ENCODE measurements at regions not wholly inside any gene's neighbourhood (a gene's known extent, or its start where the extent isn't known, plus 50 kb on each side); places are given as distances from the start of the nearest gene placed in this dataset.

- no peaks in the 10 kb centered on the region for H3K9me3 ChIP-seq (ENCODE audit: control insufficient read depth in 4 of 4, low read length in 3 of 4)
- H3K27ac ChIP-seq (ENCODE audit: low read depth in 1 of 2, low read length in 2 of 2): no peak overlapping the region
- 73% methylated on average over 2 of the region's 2 CpGs for whole genome bisulfite sequencing
- H3K9ac ChIP-seq (ENCODE audit: low read depth in 1 of 2, low read length in 2 of 2): no peak overlapping the region
- no peaks in the 10 kb centered on the region for H3K27me3 ChIP-seq (ENCODE audit: control insufficient read depth in 4 of 4, insufficient read depth in 4 of 4, low read length in 3 of 4)
- H3K4me1 ChIP-seq (ENCODE audit: control insufficient read depth in 4 of 4, insufficient read depth in 4 of 4, low read length in 3 of 4): no peaks in the 10 kb centered on the region
- no peak for DNase-seq (ENCODE audit: low spot score)
- TF ChIP-seq RXRA (IDR thresholded peaks at IDR 0.05): no peak
- TF ChIP-seq SP1 (IDR thresholded peaks at IDR 0.05): no peak
- no peak for TF ChIP-seq ATF3 (IDR thresholded peaks at IDR 0.05)
- TF ChIP-seq TAF1 (conservative IDR thresholded peaks at IDR 0.05): no peak
- TF ChIP-seq HNF4G (IDR thresholded peaks at IDR 0.05): no peak
- no peak overlapping the region for H3K4me3 ChIP-seq (ENCODE audit: low read depth in 1 of 3, low read length in 3 of 3)
- no peaks in the 10 kb centered on the region for H3K36me3 ChIP-seq (ENCODE audit: control insufficient read depth in 4 of 4, insufficient read depth in 3 of 4, low read depth in 1 of 4, low read length in 3 of 4)
Measured at GRCh38 chr10:52654201-52654600, 118.4 kb downstream of the MBL2 start.

- WGBS: 65% methylated on average over 3 of the region's 3 CpGs
- no peak overlapping the region for H3K9ac ChIP-seq (ENCODE audit: low read depth in 1 of 2, low read length in 2 of 2)
- no peak overlapping the region for H3K27ac ChIP-seq (ENCODE audit: low read depth in 1 of 2, low read length in 2 of 2)
- no peak for TF ChIP-seq YY1 (IDR thresholded peaks at IDR 0.05)
- no peak for TF ChIP-seq TAF1 (conservative IDR thresholded peaks at IDR 0.05)
- TF ChIP-seq JUND (IDR thresholded peaks at IDR 0.05): no peak
- TF ChIP-seq MAX (IDR thresholded peaks at IDR 0.05): no peak
- TF ChIP-seq SP1 (IDR thresholded peaks at IDR 0.05): no peak
- no peak for TF ChIP-seq GABPA (IDR thresholded peaks at IDR 0.05 in 1 of 2, conservative IDR thresholded peaks at IDR 0.05 in 1 of 2)
- TF ChIP-seq CTCF (IDR thresholded peaks at IDR 0.05; ENCODE audit: low read depth, low read length, missing input control): no peak
- no peak for TF ChIP-seq FOXA2 (IDR thresholded peaks at IDR 0.05)
- TF ChIP-seq RAD21 (IDR thresholded peaks at IDR 0.05): no peak
- H3K27me3 ChIP-seq (ENCODE audit: control insufficient read depth in 4 of 4, insufficient read depth in 4 of 4, low read length in 3 of 4): peaks cover 0 to 2% (median 0%) of the 10 kb centered on the region in 4 donors
- H3K9me3 ChIP-seq (ENCODE audit: control insufficient read depth in 4 of 4, low read length in 3 of 4): no peaks in the 10 kb centered on the region
- H3K4me1 ChIP-seq (ENCODE audit: control insufficient read depth in 4 of 4, insufficient read depth in 4 of 4, low read length in 3 of 4): no peaks in the 10 kb centered on the region
- H3K36me3 ChIP-seq (ENCODE audit: control insufficient read depth in 4 of 4, insufficient read depth in 3 of 4, low read depth in 1 of 4, low read length in 3 of 4): no peaks in the 10 kb centered on the region
- no peak overlapping the region for H3K4me3 ChIP-seq (ENCODE audit: low read depth in 1 of 3, low read length in 3 of 3)
- DNase-seq (ENCODE audit: low spot score): no peak
Measured at GRCh38 chr10:52658112-52658511, 114.5 kb downstream of the MBL2 start.

- no peaks in the 10 kb centered on the region for H3K4me1 ChIP-seq (ENCODE audit: control insufficient read depth in 4 of 4, insufficient read depth in 4 of 4, low read length in 3 of 4)
Measured at GRCh38 chr10:52659085-52659484, 113.5 kb downstream of the MBL2 start.

More at GRCh38 chr10:52659085-52659484, 113.5 kb downstream of the MBL2 start:
- no peaks in the 10 kb centered on the region for H3K36me3 ChIP-seq (ENCODE audit: control insufficient read depth in 4 of 4, insufficient read depth in 3 of 4, low read depth in 1 of 4, low read length in 3 of 4)
- no peaks in the 10 kb centered on the region for H3K9me3 ChIP-seq (ENCODE audit: control insufficient read depth in 4 of 4, low read length in 3 of 4)
- no peak overlapping the region for H3K9ac ChIP-seq (ENCODE audit: low read depth in 1 of 2, low read length in 2 of 2)
- WGBS: 43% methylated on average over 1 of the region's 1 CpG
- no peak overlapping the region for H3K27ac ChIP-seq (ENCODE audit: low read depth in 1 of 2, low read length in 2 of 2)
- TF ChIP-seq YY1 (IDR thresholded peaks at IDR 0.05): no peak
- TF ChIP-seq NR2F2 (IDR thresholded peaks at IDR 0.05): no peak
- TF ChIP-seq RAD21 (IDR thresholded peaks at IDR 0.05): no peak
- TF ChIP-seq REST (IDR thresholded peaks at IDR 0.05): no peak
- TF ChIP-seq FOXA2 (IDR thresholded peaks at IDR 0.05): no peak
- no peak for TF ChIP-seq HNF4G (IDR thresholded peaks at IDR 0.05)
- TF ChIP-seq ATF3 (IDR thresholded peaks at IDR 0.05): no peak
- TF ChIP-seq FOXA1 (IDR thresholded peaks at IDR 0.05): no peak
- TF ChIP-seq RXRA (IDR thresholded peaks at IDR 0.05): no peak
- TF ChIP-seq TAF1 (conservative IDR thresholded peaks at IDR 0.05): no peak
- TF ChIP-seq ZBTB33 (IDR thresholded peaks at IDR 0.05): no peak
- TF ChIP-seq EGR1 (IDR thresholded peaks at IDR 0.05; ENCODE audit: low read depth in 2 of 2): no peak
- TF ChIP-seq JUND (IDR thresholded peaks at IDR 0.05): no peak
- TF ChIP-seq CTCF (IDR thresholded peaks at IDR 0.05; ENCODE audit: low read depth, low read length, missing input control): no peak
- TF ChIP-seq MAX (IDR thresholded peaks at IDR 0.05): no peak
- no peak for DNase-seq (ENCODE audit: low spot score)
- peaks cover 0 to 2% (median 0%) of the 10 kb centered on the region in 4 donors for H3K27me3 ChIP-seq (ENCODE audit: control insufficient read depth in 4 of 4, insufficient read depth in 4 of 4, low read length in 3 of 4)
- no peak overlapping the region for H3K4me3 ChIP-seq (ENCODE audit: low read depth in 1 of 3, low read length in 3 of 3)
